ENCODE measurements at regions not wholly inside any gene's neighbourhood (a gene's known extent, or its start where the extent isn't known, plus 50 kb on each side); places are given as distances from the start of the nearest gene placed in this dataset.

GRCh38 chr4:27094224-27094623 lies 233.6 kb downstream of the STIM2 start:
- Histone ChIP-seq H3K36me3 (ENCODE audit: control insufficient read depth in 2 of 2, insufficient read depth in 2 of 2, low read length in 2 of 2) (no peaks in the 10 kb centered on the region), H3K9me3 (ENCODE audit: control insufficient read depth in 2 of 2, low read length in 2 of 2) (no peaks in the 10 kb centered on the region), H3K4me1 (ENCODE audit: control insufficient read depth, insufficient read depth, low read length) (no peaks in the 10 kb centered on the region), H3K27me3 (ENCODE audit: control insufficient read depth in 1 of 2, insufficient read depth in 2 of 2, low read length in 2 of 2) (peaks cover 0 to 3% of the 10 kb centered on the region in 2 donors), H3K4me3 (ENCODE audit: low read length in 2 of 2) (no peak overlapping the region), H3K27ac (ENCODE audit: low read length) (no peak overlapping the region), H3K9ac (ENCODE audit: low read length in 2 of 2) (no peak overlapping the region)

DNA sequence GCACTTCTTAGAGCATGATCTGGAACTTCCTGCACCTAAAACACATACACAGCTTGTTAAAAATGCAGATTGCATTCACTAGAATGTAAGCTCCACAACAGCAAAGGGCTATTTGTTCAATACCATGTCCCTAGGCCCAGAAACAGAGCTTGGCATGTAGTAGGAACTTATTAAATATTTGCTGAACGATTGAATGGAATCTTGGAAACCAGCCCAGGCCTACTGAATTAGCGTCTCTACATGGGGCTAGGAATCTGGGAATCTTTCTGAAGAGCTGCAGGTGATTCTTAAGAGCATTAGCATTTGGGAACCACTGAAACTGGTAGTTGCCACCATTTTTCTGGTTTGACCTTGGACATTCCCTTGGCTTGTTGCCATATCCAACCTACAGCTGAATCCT lies 234.1 kb downstream of the STIM2 start:
- Histone ChIP-seq H3K4me1 (ENCODE audit: control insufficient read depth, insufficient read depth, low read length) (no peaks in the 10 kb centered on the region), H3K27ac (ENCODE audit: low read length) (no peak overlapping the region), H3K9ac (ENCODE audit: low read length in 2 of 2) (no peak overlapping the region), H3K4me3 (ENCODE audit: low read length in 2 of 2) (no peak overlapping the region), H3K27me3 (ENCODE audit: control insufficient read depth in 1 of 2, insufficient read depth in 2 of 2, low read length in 2 of 2) (peaks cover 0 to 2% of the 10 kb centered on the region in 2 donors), H3K9me3 (ENCODE audit: control insufficient read depth in 2 of 2, low read length in 2 of 2) (no peaks in the 10 kb centered on the region), H3K36me3 (ENCODE audit: control insufficient read depth in 2 of 2, insufficient read depth in 2 of 2, low read length in 2 of 2) (no peaks in the 10 kb centered on the region)

DNA sequence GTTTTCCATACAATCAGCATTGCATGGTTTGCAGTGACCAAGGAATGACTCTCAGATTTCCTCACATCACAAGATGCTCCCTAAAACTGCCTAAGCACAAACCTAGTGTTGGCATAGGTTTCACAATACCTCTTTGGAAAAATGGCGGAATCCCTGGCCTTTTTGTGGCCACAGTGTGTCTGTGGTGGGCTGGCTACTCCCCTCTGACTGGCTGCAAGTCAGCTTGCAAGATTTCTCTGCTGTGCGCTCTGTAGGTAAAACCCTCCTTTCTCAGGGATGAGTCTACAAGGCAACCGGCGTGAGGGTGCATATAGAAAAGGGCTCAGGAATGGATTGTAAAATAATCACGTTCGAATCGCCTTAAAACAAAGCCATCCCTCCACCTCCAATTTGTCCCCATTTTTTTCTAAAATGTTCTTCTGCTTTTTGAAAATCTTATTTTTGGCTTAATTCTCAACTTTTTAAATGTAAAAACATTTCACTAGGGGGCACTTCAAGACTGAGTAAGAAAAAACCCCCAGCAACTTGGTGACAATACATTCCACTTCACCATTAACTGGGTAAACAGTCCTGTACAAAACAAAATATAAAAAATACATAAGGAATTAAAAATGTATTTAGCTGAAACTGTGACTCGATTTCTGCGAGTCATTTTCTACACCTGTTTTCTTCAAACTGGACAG lies 235.6 kb downstream of the STIM2 start:
- no peak overlapping the region for H3K4me3 ChIP-seq (ENCODE audit: low read length in 2 of 2)
- no peaks in the 10 kb centered on the region for H3K27me3 ChIP-seq (ENCODE audit: control insufficient read depth in 1 of 2, insufficient read depth in 2 of 2, low read length in 2 of 2)
- no peaks in the 10 kb centered on the region for H3K9me3 ChIP-seq (ENCODE audit: control insufficient read depth in 2 of 2, low read length in 2 of 2)
- no peaks in the 10 kb centered on the region for H3K4me1 ChIP-seq (ENCODE audit: control insufficient read depth, insufficient read depth, low read length)
- H3K9ac ChIP-seq (ENCODE audit: low read length in 2 of 2): no peak overlapping the region
- no peaks in the 10 kb centered on the region for H3K36me3 ChIP-seq (ENCODE audit: control insufficient read depth in 2 of 2, insufficient read depth in 2 of 2, low read length in 2 of 2)
- no peak overlapping the region for H3K27ac ChIP-seq (ENCODE audit: low read length)

GRCh38 chr4:27098034-27098433 lies 237.4 kb downstream of the STIM2 start:
- Histone ChIP-seq H3K27ac (ENCODE audit: low read length) (no peak overlapping the region), H3K27me3 (ENCODE audit: control insufficient read depth in 1 of 2, insufficient read depth in 2 of 2, low read length in 2 of 2) (no peaks in the 10 kb centered on the region), H3K4me3 (ENCODE audit: low read length in 2 of 2) (no peak overlapping the region), H3K9ac (ENCODE audit: low read length in 2 of 2) (no peak overlapping the region), H3K36me3 (ENCODE audit: control insufficient read depth in 2 of 2, insufficient read depth in 2 of 2, low read length in 2 of 2) (no peaks in the 10 kb centered on the region), H3K9me3 (ENCODE audit: control insufficient read depth in 2 of 2, low read length in 2 of 2) (no peaks in the 10 kb centered on the region), H3K4me1 (ENCODE audit: control insufficient read depth, insufficient read depth, low read length) (no peaks in the 10 kb centered on the region)

DNA sequence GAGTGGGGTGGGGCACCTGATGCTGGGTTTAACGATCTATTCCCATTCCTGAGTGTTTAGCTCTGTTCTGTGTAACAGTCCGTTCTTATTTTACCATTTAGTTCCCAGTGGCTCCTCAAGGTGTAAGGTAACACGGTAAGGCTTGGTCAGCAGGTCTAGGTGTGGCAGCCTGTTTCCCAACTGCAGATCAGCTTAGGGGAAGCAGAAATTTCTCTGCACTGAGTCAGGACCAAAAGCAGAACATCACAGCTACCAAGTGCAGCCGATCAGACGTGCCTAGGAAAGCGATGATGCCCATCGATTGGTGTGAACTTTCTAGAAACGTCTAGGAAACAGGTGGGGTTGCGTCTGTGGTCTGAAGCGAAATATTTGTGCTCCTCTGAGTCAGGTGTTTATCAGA lies 240.1 kb downstream of the STIM2 start:
- Histone ChIP-seq H3K9ac (ENCODE audit: low read length in 2 of 2) (no peak overlapping the region), H3K4me1 (ENCODE audit: control insufficient read depth, insufficient read depth, low read length) (no peaks in the 10 kb centered on the region), H3K27me3 (ENCODE audit: control insufficient read depth in 1 of 2, insufficient read depth in 2 of 2, low read length in 2 of 2) (no peaks in the 10 kb centered on the region), H3K9me3 (ENCODE audit: control insufficient read depth in 2 of 2, low read length in 2 of 2) (no peaks in the 10 kb centered on the region), H3K27ac (ENCODE audit: low read length) (no peak overlapping the region), H3K4me3 (ENCODE audit: low read length in 2 of 2) (no peak overlapping the region), H3K36me3 (ENCODE audit: control insufficient read depth in 2 of 2, insufficient read depth in 2 of 2, low read length in 2 of 2) (no peaks in the 10 kb centered on the region)

- no peak overlapping the region for H3K27ac ChIP-seq (ENCODE audit: low read length)
- H3K27me3 ChIP-seq (ENCODE audit: control insufficient read depth in 1 of 2, insufficient read depth in 2 of 2, low read length in 2 of 2): no peaks in the 10 kb centered on the region
- H3K9me3 ChIP-seq (ENCODE audit: control insufficient read depth in 2 of 2, low read length in 2 of 2): no peaks in the 10 kb centered on the region
- no peaks in the 10 kb centered on the region for H3K36me3 ChIP-seq (ENCODE audit: control insufficient read depth in 2 of 2, insufficient read depth in 2 of 2, low read length in 2 of 2)
- H3K9ac ChIP-seq (ENCODE audit: low read length in 2 of 2): no peak overlapping the region
- H3K4me1 ChIP-seq (ENCODE audit: control insufficient read depth, insufficient read depth, low read length): no peaks in the 10 kb centered on the region
- H3K4me3 ChIP-seq (ENCODE audit: low read length in 2 of 2): no peak overlapping the region
These were observed 240.5 kb downstream of the STIM2 start for GRCh38 chr4:27101126-27101525.

- Histone ChIP-seq H3K9ac (ENCODE audit: low read length in 2 of 2) (no peak overlapping the region), H3K4me1 (ENCODE audit: control insufficient read depth, insufficient read depth, low read length) (no peaks in the 10 kb centered on the region), H3K4me3 (ENCODE audit: low read length in 2 of 2) (no peak overlapping the region), H3K27ac (ENCODE audit: low read length) (no peak overlapping the region), H3K36me3 (ENCODE audit: control insufficient read depth in 2 of 2, insufficient read depth in 2 of 2, low read length in 2 of 2) (no peaks in the 10 kb centered on the region), H3K27me3 (ENCODE audit: control insufficient read depth in 1 of 2, insufficient read depth in 2 of 2, low read length in 2 of 2) (no peaks in the 10 kb centered on the region), H3K9me3 (ENCODE audit: control insufficient read depth in 2 of 2, low read length in 2 of 2) (no peaks in the 10 kb centered on the region)
These were observed 240.9 kb downstream of the STIM2 start for GRCh38 chr4:27101561-27101960.

GRCh38 chr4:27111627-27112026 lies 251.0 kb downstream of the STIM2 start:
- H3K4me3 ChIP-seq (ENCODE audit: low read length in 2 of 2): no peak overlapping the region
- H3K9ac ChIP-seq (ENCODE audit: low read length in 2 of 2): no peak overlapping the region
- no peaks in the 10 kb centered on the region for H3K4me1 ChIP-seq (ENCODE audit: control insufficient read depth, insufficient read depth, low read length)
- no peaks in the 10 kb centered on the region for H3K27me3 ChIP-seq (ENCODE audit: control insufficient read depth in 1 of 2, insufficient read depth in 2 of 2, low read length in 2 of 2)
- no peak overlapping the region for H3K27ac ChIP-seq (ENCODE audit: low read length)
- H3K9me3 ChIP-seq (ENCODE audit: control insufficient read depth in 2 of 2, low read length in 2 of 2): no peaks in the 10 kb centered on the region
- no peaks in the 10 kb centered on the region for H3K36me3 ChIP-seq (ENCODE audit: control insufficient read depth in 2 of 2, insufficient read depth in 2 of 2, low read length in 2 of 2)

- no peaks in the 10 kb centered on the region for H3K9me3 ChIP-seq (ENCODE audit: control insufficient read depth in 2 of 2, low read length in 2 of 2)
- no peak overlapping the region for H3K4me3 ChIP-seq (ENCODE audit: low read length in 2 of 2)
These were observed 251.9 kb downstream of the STIM2 start for GRCh38 chr4:27112587-27112986.

GRCh38 chr4:27115221-27115620 lies 254.6 kb downstream of the STIM2 start:
- H3K4me3 ChIP-seq (ENCODE audit: low read length in 2 of 2): no peak overlapping the region
- no peaks in the 10 kb centered on the region for H3K4me1 ChIP-seq (ENCODE audit: control insufficient read depth, insufficient read depth, low read length)
- H3K27me3 ChIP-seq (ENCODE audit: control insufficient read depth in 1 of 2, insufficient read depth in 2 of 2, low read length in 2 of 2): no peaks in the 10 kb centered on the region
- no peaks in the 10 kb centered on the region for H3K9me3 ChIP-seq (ENCODE audit: control insufficient read depth in 2 of 2, low read length in 2 of 2)
- no peak overlapping the region for H3K9ac ChIP-seq (ENCODE audit: low read length in 2 of 2)
- H3K36me3 ChIP-seq (ENCODE audit: control insufficient read depth in 2 of 2, insufficient read depth in 2 of 2, low read length in 2 of 2): no peaks in the 10 kb centered on the region
- no peak overlapping the region for H3K27ac ChIP-seq (ENCODE audit: low read length)

More at GRCh38 chr4:27112587-27112986, 251.9 kb downstream of the STIM2 start:
- no peaks in the 10 kb centered on the region for H3K4me1 ChIP-seq (ENCODE audit: control insufficient read depth, insufficient read depth, low read length)
- no peak overlapping the region for H3K27ac ChIP-seq (ENCODE audit: low read length)
- H3K27me3 ChIP-seq (ENCODE audit: control insufficient read depth in 1 of 2, insufficient read depth in 2 of 2, low read length in 2 of 2): no peaks in the 10 kb centered on the region
- H3K9ac ChIP-seq (ENCODE audit: low read length in 2 of 2): no peak overlapping the region
- no peaks in the 10 kb centered on the region for H3K36me3 ChIP-seq (ENCODE audit: control insufficient read depth in 2 of 2, insufficient read depth in 2 of 2, low read length in 2 of 2)

GRCh38 chr4:27117453-27117852 lies 256.8 kb downstream of the STIM2 start:
- Histone ChIP-seq H3K9me3 (ENCODE audit: control insufficient read depth in 2 of 2, low read length in 2 of 2) (no peaks in the 10 kb centered on the region), H3K27ac (ENCODE audit: low read length) (no peak overlapping the region), H3K36me3 (ENCODE audit: control insufficient read depth in 2 of 2, insufficient read depth in 2 of 2, low read length in 2 of 2) (no peaks in the 10 kb centered on the region), H3K27me3 (ENCODE audit: control insufficient read depth in 1 of 2, insufficient read depth in 2 of 2, low read length in 2 of 2) (no peaks in the 10 kb centered on the region), H3K4me1 (ENCODE audit: control insufficient read depth, insufficient read depth, low read length) (no peaks in the 10 kb centered on the region), H3K4me3 (ENCODE audit: low read length in 2 of 2) (no peak overlapping the region), H3K9ac (ENCODE audit: low read length in 2 of 2) (no peak overlapping the region)
